ENCODE measurements at regions not wholly inside any gene's neighbourhood (a gene's known extent, or its start where the extent isn't known, plus 50 kb on each side); places are given as distances from the start of the nearest gene placed in this dataset.

- in situ Hi-C loops (cut with MboI): no loop called here
- no TSS peak for BruUV-seq (replicated peaks)
- DNase-seq (ENCODE audit: extremely low read depth in 1 of 4, low spot score in 3 of 4) (no peak), FAIRE-seq (no peak), ATAC-seq (no peak)
- peaks cover 0 to 4% of the 10 kb centered on the region in 2 experiments; a peak in 2 of 5 replicates for H3K27me3 ChIP-seq (ENCODE audit: control insufficient read depth in 2 of 2, insufficient read depth in 2 of 2, low read length in 2 of 2)
- H3K9ac ChIP-seq (ENCODE audit: insufficient read depth in 1 of 2, low read depth in 2 of 2, low read length in 2 of 2): no peak overlapping the region
- ChIA-PET CTCF (ENCODE audit: low intra/inter-chr PET ratio) (no interaction called here), POLR2A (no interaction called here)
- no peak overlapping the region for H3K4me2 ChIP-seq (ENCODE audit: insufficient read depth, low read length)
- H3K9me3 ChIP-seq (replicated peaks; ENCODE audit: control insufficient read depth, insufficient read depth, low read depth, low read length): no peaks in the 10 kb centered on the region
- no peak for TF ChIP-seq KLF6 (CRISPR knock-in tag; IDR thresholded peaks at IDR 0.05; ENCODE audit: borderline replicate concordance)
- H2AFZ ChIP-seq (ENCODE audit: low read depth, low read length): no peak overlapping the region
- H4K20me1 ChIP-seq (replicated peaks; ENCODE audit: control insufficient read depth, insufficient read depth, low read length): no peaks in the 10 kb centered on the region
- H3K4me3 ChIP-seq: no peak overlapping the region
- WGBS (ENCODE audit: insufficient coverage, low coverage, missing lambda C conversion rate): 0% methylated on average over 2 of the region's 2 CpGs
- no peak overlapping the region for H3K27ac ChIP-seq (ENCODE audit: extremely low read depth, low read depth, low read length)
- H3K4me1 ChIP-seq (replicated peaks in 1 of 2; ENCODE audit: control insufficient read depth in 2 of 2, insufficient read depth in 2 of 2, low read length in 2 of 2): peaks cover 0 to 8% of the 10 kb centered on the region in 2 experiments; a peak in 3 of 5 replicates
- no peaks in the 10 kb centered on the region for H3K36me3 ChIP-seq (ENCODE audit: control insufficient read depth, insufficient read depth, low read length)
- H3K9me1 ChIP-seq (ENCODE audit: control insufficient read depth, insufficient read depth, low read length): no peaks in the 10 kb centered on the region
- intact Hi-C loops (cut with micrococcal nuclease): no loop called here
- H3K79me2 ChIP-seq (ENCODE audit: control insufficient read depth, insufficient read depth, low read length): no peaks in the 10 kb centered on the region
Measured at GRCh38 chr2:219733106-219733505, 105.7 kb downstream of the SLC4A3 start.

DNA sequence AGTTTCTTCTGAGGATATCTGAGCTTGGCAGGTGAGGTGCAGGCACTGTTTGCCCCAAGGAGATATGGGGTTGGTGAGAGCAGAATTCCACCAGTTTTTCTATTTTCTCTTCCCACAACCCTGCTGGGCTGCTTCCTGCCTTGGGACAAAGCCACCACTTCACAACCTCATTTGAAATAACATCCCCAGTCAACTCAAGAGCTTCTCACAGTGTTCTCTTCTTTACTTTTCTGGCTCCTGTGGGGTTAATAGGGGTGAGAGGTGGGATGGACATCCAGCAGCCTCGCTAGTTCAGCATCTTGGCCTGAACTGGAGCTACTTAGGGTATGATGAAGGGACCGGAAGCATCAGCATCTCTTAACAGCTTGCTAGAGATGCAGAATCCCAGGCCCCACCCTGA lies 106.3 kb downstream of the SLC4A3 start:
- no peak overlapping the region for H3K4me3 ChIP-seq
- in situ Hi-C loops (cut with MboI): no loop called here
- POLR2A ChIA-PET: no interaction called here
- H3K36me3 ChIP-seq (ENCODE audit: control insufficient read depth, insufficient read depth, low read length): no peaks in the 10 kb centered on the region
- no peaks in the 10 kb centered on the region for H3K9me3 ChIP-seq (replicated peaks; ENCODE audit: control insufficient read depth, insufficient read depth, low read depth, low read length)
- ATAC-seq (no peak), FAIRE-seq (no peak), DNase-seq (ENCODE audit: extremely low read depth in 1 of 4, low spot score in 3 of 4) (no peak)
- WGBS (ENCODE audit: insufficient coverage, low coverage, missing lambda C conversion rate): 0% methylated on average over 2 of the region's 2 CpGs
- H3K9me1 ChIP-seq (ENCODE audit: control insufficient read depth, insufficient read depth, low read length): no peaks in the 10 kb centered on the region
- H3K27me3 ChIP-seq (ENCODE audit: control insufficient read depth in 2 of 2, insufficient read depth in 2 of 2, low read length in 2 of 2): peaks cover 0 to 4% of the 10 kb centered on the region in 2 experiments; a peak in 1 of 5 replicates
- TF ChIP-seq, protein P1, sequence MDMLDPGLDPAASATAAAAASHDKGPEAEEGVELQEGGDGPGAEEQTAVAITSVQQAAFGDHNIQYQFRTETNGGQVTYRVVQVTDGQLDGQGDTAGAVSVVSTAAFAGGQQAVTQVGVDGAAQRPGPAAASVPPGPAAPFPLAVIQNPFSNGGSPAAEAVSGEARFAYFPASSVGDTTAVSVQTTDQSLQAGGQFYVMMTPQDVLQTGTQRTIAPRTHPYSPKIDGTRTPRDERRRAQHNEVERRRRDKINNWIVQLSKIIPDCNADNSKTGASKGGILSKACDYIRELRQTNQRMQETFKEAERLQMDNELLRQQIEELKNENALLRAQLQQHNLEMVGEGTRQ (CRISPR knock-in tag; IDR thresholded peaks at IDR 0.05): no peak
- no peak for TF ChIP-seq ARID2 (IDR thresholded peaks at IDR 0.05)
- TF ChIP-seq ZSCAN29 (IDR thresholded peaks at IDR 0.05): no peak
- H3K27ac ChIP-seq (ENCODE audit: extremely low read depth, low read depth, low read length): no peak overlapping the region
- H3K79me2 ChIP-seq (ENCODE audit: control insufficient read depth, insufficient read depth, low read length): no peaks in the 10 kb centered on the region
- intact Hi-C loops (cut with micrococcal nuclease): no loop called here
- BruUV-seq (replicated peaks): no TSS peak
- no peaks in the 10 kb centered on the region for H4K20me1 ChIP-seq (replicated peaks; ENCODE audit: control insufficient read depth, insufficient read depth, low read length)
- no peak overlapping the region for H2AFZ ChIP-seq (ENCODE audit: low read depth, low read length)
- H3K4me1 ChIP-seq (replicated peaks in 1 of 2; ENCODE audit: control insufficient read depth in 2 of 2, insufficient read depth in 2 of 2, low read length in 2 of 2): peaks cover 0 to 8% of the 10 kb centered on the region in 2 experiments; a peak in 3 of 5 replicates
- CTCF ChIA-PET (ENCODE audit: low intra/inter-chr PET ratio): interaction anchor here (0.7 kb wide), 1 partner anchor 755 kb away, joined by 3 read pairs; no protein-coding TSS in a partner anchor
- no peak overlapping the region for H3K9ac ChIP-seq (ENCODE audit: insufficient read depth in 1 of 2, low read depth in 2 of 2, low read length in 2 of 2)
- H3K4me2 ChIP-seq (ENCODE audit: insufficient read depth, low read length): no peak overlapping the region

Measured in K562 (cell line).